ENCODE measurements at regions not wholly inside any gene's neighbourhood (a gene's known extent, or its start where the extent isn't known, plus 50 kb on each side); places are given as distances from the start of the nearest gene placed in this dataset.

- Histone ChIP-seq H2AFZ (ENCODE audit: low read length) (no peak overlapping the region), H3K27ac (ENCODE audit: low read depth, low read length, poor library complexity, severe bottlenecking) (no peak overlapping the region), H3K27me3 (ENCODE audit: insufficient read depth, low read length) (no peaks in the 10 kb centered on the region), H3K9me2 (ENCODE audit: low read depth, low read length) (no peaks in the 10 kb centered on the region), H3K4me2 (ENCODE audit: low read length) (no peak overlapping the region), H4K20me1 (ENCODE audit: insufficient read depth, low read length) (no peaks in the 10 kb centered on the region), H3F3A (ENCODE audit: insufficient read depth, low read length) (no peaks in the 10 kb centered on the region), H3K9ac (ENCODE audit: low read length) (no peak overlapping the region), H3K4me3 (ENCODE audit: low read depth, low read length, poor library complexity, severe bottlenecking) (no peak overlapping the region), H3K4me1 (ENCODE audit: insufficient read depth, low read length, severe bottlenecking) (no peaks in the 10 kb centered on the region), H3K79me2 (ENCODE audit: insufficient read depth, low read length) (no peaks in the 10 kb centered on the region), H3K36me3 (ENCODE audit: insufficient read depth, low read length) (no peaks in the 10 kb centered on the region), H3K9me3 (ENCODE audit: low read length) (no peaks in the 10 kb centered on the region)
- TF ChIP-seq EZH2 (IDR thresholded peaks at IDR 0.05; ENCODE audit: borderline replicate concordance, low read length) (no peak), CTCF (IDR thresholded peaks at IDR 0.05; ENCODE audit: low read length) (no peak)
These were observed 488.5 kb downstream of the NR2F1-AS1 start for GRCh38 chr5:93092349-93093105.

DNA sequence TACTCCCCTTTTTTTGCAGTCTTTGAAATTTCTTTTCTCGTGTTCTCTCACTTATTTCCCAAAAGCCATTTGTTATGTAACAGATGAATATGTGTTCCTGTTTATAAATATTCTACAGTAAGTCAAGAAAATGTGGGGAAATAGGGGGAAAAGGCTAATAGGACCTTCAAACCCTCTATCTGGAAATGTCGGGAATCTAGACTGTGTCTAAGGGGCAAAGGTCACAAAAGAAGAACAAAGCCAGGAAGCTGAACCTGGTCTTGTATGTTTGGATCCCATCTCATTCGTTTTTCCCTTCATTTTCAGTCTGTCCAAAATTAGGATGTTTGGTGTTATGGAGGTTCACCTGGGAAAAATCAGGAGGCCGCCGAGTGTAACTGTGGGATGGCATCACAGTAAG is 490.3 kb downstream of the NR2F1-AS1 start:
- Histone ChIP-seq H3K9ac (ENCODE audit: low read length) (no peak overlapping the region), H3K79me2 (ENCODE audit: insufficient read depth, low read length) (no peaks in the 10 kb centered on the region), H2AFZ (ENCODE audit: low read length) (no peak overlapping the region), H3K4me2 (ENCODE audit: low read length) (no peak overlapping the region), H3K36me3 (ENCODE audit: insufficient read depth, low read length) (no peaks in the 10 kb centered on the region), H3K27ac (ENCODE audit: low read depth, low read length, poor library complexity, severe bottlenecking) (no peak overlapping the region), H3K9me3 (ENCODE audit: low read length) (no peaks in the 10 kb centered on the region), H4K20me1 (ENCODE audit: insufficient read depth, low read length) (no peaks in the 10 kb centered on the region), H3K4me3 (ENCODE audit: low read depth, low read length, poor library complexity, severe bottlenecking) (no peak overlapping the region), H3K4me1 (ENCODE audit: insufficient read depth, low read length, severe bottlenecking) (no peaks in the 10 kb centered on the region), H3K9me2 (ENCODE audit: low read depth, low read length) (no peaks in the 10 kb centered on the region), H3K27me3 (ENCODE audit: insufficient read depth, low read length) (no peaks in the 10 kb centered on the region), H3F3A (ENCODE audit: insufficient read depth, low read length) (no peaks in the 10 kb centered on the region)
- TF ChIP-seq EZH2 (IDR thresholded peaks at IDR 0.05; ENCODE audit: borderline replicate concordance, low read length) (no peak), CTCF (IDR thresholded peaks at IDR 0.05; ENCODE audit: low read length) (no peak)

DNA sequence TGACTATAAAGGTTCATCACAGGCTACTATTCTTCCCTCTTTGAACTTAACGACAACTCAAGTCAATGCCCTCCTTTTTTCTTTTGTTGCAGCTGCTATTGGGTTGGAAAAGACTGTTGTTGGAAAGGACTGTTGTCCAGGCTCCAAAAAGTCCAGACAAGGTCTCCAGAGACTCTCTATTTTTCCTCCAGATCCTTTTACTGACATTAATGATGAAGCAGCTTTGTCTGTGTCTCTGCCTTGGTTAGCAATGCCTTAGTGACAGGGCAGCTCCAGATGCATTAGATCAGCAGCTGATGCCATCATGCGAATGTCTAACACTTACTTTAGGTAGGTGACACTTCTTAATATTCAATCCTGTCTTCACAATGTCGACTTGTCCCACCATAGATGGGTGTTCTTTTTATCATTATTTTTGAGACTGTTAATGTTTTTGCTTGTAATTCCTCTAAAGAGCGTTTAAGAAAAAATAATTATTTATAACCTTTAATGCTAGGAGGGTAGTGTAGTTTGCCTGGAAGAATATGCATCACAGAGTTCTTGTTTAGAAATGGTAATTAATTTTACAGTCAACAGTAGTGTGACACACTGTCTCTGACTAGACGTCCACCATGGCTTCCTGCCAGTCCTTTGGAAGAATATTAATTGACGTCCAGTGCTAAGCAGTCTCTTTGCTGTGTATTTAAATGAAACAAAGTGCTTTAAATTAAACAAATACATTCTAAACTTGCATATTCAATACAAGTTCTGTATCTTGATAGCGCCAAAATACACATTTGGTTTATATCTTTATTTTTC is 492.2 kb downstream of the NR2F1-AS1 start:
- Histone ChIP-seq H3K9me2 (ENCODE audit: low read depth, low read length) (no peaks in the 10 kb centered on the region), H3K79me2 (ENCODE audit: insufficient read depth, low read length) (no peaks in the 10 kb centered on the region), H3K9me3 (ENCODE audit: low read length) (no peaks in the 10 kb centered on the region), H3K9ac (ENCODE audit: low read length) (no peak overlapping the region), H3K36me3 (ENCODE audit: insufficient read depth, low read length) (no peaks in the 10 kb centered on the region), H3K4me3 (ENCODE audit: low read depth, low read length, poor library complexity, severe bottlenecking) (no peak overlapping the region), H3K27me3 (ENCODE audit: insufficient read depth, low read length) (no peaks in the 10 kb centered on the region), H3F3A (ENCODE audit: insufficient read depth, low read length) (no peaks in the 10 kb centered on the region), H3K4me2 (ENCODE audit: low read length) (no peak overlapping the region), H4K20me1 (ENCODE audit: insufficient read depth, low read length) (no peaks in the 10 kb centered on the region), H3K27ac (ENCODE audit: low read depth, low read length, poor library complexity, severe bottlenecking) (no peak overlapping the region), H2AFZ (ENCODE audit: low read length) (no peak overlapping the region), H3K4me1 (ENCODE audit: insufficient read depth, low read length, severe bottlenecking) (no peaks in the 10 kb centered on the region)
- TF ChIP-seq CTCF (IDR thresholded peaks at IDR 0.05; ENCODE audit: low read length), result no peak
- TF ChIP-seq EZH2 (IDR thresholded peaks at IDR 0.05; ENCODE audit: borderline replicate concordance, low read length), result no peak

Measured in OCI-LY1 (cell line).